HepG2 (cell line): ENCODE measurements at regions not wholly inside any gene's neighbourhood (a gene's known extent, or its start where the extent isn't known, plus 50 kb on each side); places are given as distances from the start of the nearest gene placed in this dataset.

Source experiments
- ATAC-seq: fragments of 200-7000 bp; cut with Tn5 transposase; 3 replicates; pipeline ENCODE4 v1.9.1; 2020; ENCODE audit warnings: mild to moderate bottlenecking, moderate library complexity
- BruUV-seq: library from RNA; stranded (reverse); fragments of 400-500 nt; replicated peaks from 2 replicates; lab custom pipeline; 2021; lab: Mats Ljungman, UMichigan
- CTCF ChIA-PET: fragments of 300-600 bp; formaldehyde crosslinking; extraction: SDS; loops from one replicate; lab custom pipeline; 2021; ENCODE audit warnings: low total read pairs, inconsistent platforms, low intra/inter-chr PET ratio; lab: Yijun Ruan, JAX
- POLR2A ChIA-PET: fragments of 350-600 bp; sonication (Branson Sonifier 250); formaldehyde crosslinking; loops from one replicate; lab custom pipeline; 2020; ENCODE audit warnings: antibody characterized with exemption, inconsistent platforms; lab: Yijun Ruan, JAX
- DNase-seq: peaks from one replicate; pipeline ENCODE4 v3.0.0-alpha.2; 2015; ENCODE audit warnings: low spot score
- FAIRE-seq: peaks from 3 replicates; lab custom pipeline; 2011; peaks lifted over from hg19 to GRCh38; lab: Jason Lieb, UNC
- H2AFZ ChIP-seq: one replicate; pipeline ENCODE4 v1.6.1; 2011; ENCODE audit warnings: low read length, inconsistent platforms
- H3K27ac ChIP-seq: fragments of 300-600 bp; 3 replicates; pipeline ENCODE4 v1.8.0; 2011; ENCODE audit warnings: mixed run types, mild to moderate bottlenecking, mixed read lengths, low read length, inconsistent platforms; ENCODE audit not compliant: insufficient read depth; ENCODE audit errors: extremely low read length
- H3K27me3 ChIP-seq, 2 experiments: fragments of 200-600 bp in 1 of 2; 2 replicates in 1 of 2; 3 replicates in 1 of 2; pipeline versions ENCODE4 v1.6.0 to v1.8.0; 2011; ENCODE audit warnings: low read length in 2 of 2, mild to moderate bottlenecking in 2 of 2, moderate library complexity in 2 of 2, inconsistent platforms in 1 of 2; ENCODE audit not compliant: insufficient read depth in 2 of 2, control insufficient read depth in 1 of 2
- H3K36me3 ChIP-seq, 2 experiments: fragments of 200-600 bp in 1 of 2; replicated peaks in 1 of 2; 2 replicates in 1 of 2; 3 replicates in 1 of 2; pipeline versions ENCODE4 v1.5.1 to v1.8.0; 2011; ENCODE audit warnings: low read length in 2 of 2, inconsistent platforms in 1 of 2; ENCODE audit not compliant: insufficient read depth in 2 of 2, control insufficient read depth in 1 of 2
- H3K4me1 ChIP-seq: 2 replicates; pipeline ENCODE4 v1.5.1; 2012; ENCODE audit warnings: low read length, inconsistent platforms; ENCODE audit not compliant: insufficient read depth
- H3K4me2 ChIP-seq: 2 replicates; pipeline ENCODE4 v1.6.0; 2011; ENCODE audit warnings: low read depth, low read length, inconsistent platforms
- H3K4me3 ChIP-seq, 3 experiments: fragments of 200-600 bp in 1 of 3; sonication (generic), shearing (Covaris generic) in 1 of 3; replicated peaks in 1 of 3; 2 replicates each; pipeline ENCODE4 v1.5.1; 2011 to 2016; ENCODE audit warnings: low read length in 3 of 3, inconsistent platforms in 2 of 3, low read depth in 2 of 3, mild to moderate bottlenecking in 2 of 3, control low read depth in 1 of 3, mixed read lengths in 1 of 3; ENCODE audit not compliant: insufficient read depth in 1 of 3
- H3K79me2 ChIP-seq: one replicate; pipeline ENCODE4 v1.6.1; 2011; ENCODE audit warnings: low read length, inconsistent platforms; ENCODE audit not compliant: insufficient read depth
- H3K9ac ChIP-seq: 2 replicates; pipeline ENCODE4 v1.6.0; 2011; ENCODE audit warnings: mild to moderate bottlenecking, low read depth, low read length, inconsistent platforms; ENCODE audit not compliant: insufficient read depth
- H3K9me3 ChIP-seq: 2 replicates; pipeline ENCODE4 v1.5.1; 2012; ENCODE audit warnings: mild to moderate bottlenecking, low read length
- H4K20me1 ChIP-seq: 2 replicates; pipeline ENCODE4 v1.6.0; 2011; ENCODE audit warnings: inconsistent platforms, mild to moderate bottlenecking, low read length, moderate library complexity; ENCODE audit not compliant: insufficient read depth
- CREB1 ChIP-seq, 2 experiments: fragments of 450-650 bp in 1 of 2; IDR thresholded peaks; 2 replicates each; pipeline ENCODE4 v1.6.1; 2016 to 2017; ENCODE audit warnings: control low read depth in 1 of 2, mild to moderate bottlenecking in 1 of 2, missing compliant biosample characterization in 1 of 2, missing genetic modification characterization in 1 of 2
- CREM ChIP-seq, 2 experiments: sonication (generic) in 1 of 2; formaldehyde crosslinking in 1 of 2; IDR thresholded peaks; 2 replicates each; pipeline versions ENCODE4 v1.4.0 to v1.6.1; 2016 to 2020; ENCODE audit warnings: antibody characterized with exemption in 1 of 2, mild to moderate bottlenecking in 1 of 2, missing genetic modification reagents in 1 of 2
- HBP1 ChIP-seq: IDR thresholded peaks from 2 replicates; pipeline ENCODE4 v1.6.1; 2016; ENCODE audit warnings: low read depth, control low read depth
- IRF2 ChIP-seq: IDR thresholded peaks from 2 replicates; pipeline ENCODE4 v1.6.1; 2018; ENCODE audit warnings: missing genetic modification reagents, missing compliant biosample characterization
- SMC3 ChIP-seq: IDR thresholded peaks from 2 replicates; pipeline ENCODE4 v1.6.1; 2011; ENCODE audit warnings: low read length, improper control_type of control experiment
- SP140L ChIP-seq: sonication (generic); formaldehyde crosslinking; IDR thresholded peaks from 2 replicates; pipeline ENCODE4 v1.4.0; 2020; ENCODE audit warnings: missing genetic modification reagents, borderline replicate concordance
- ZFY ChIP-seq: sonication (generic); formaldehyde crosslinking; IDR thresholded peaks from 2 replicates; pipeline ENCODE4 v1.4.0; 2020; ENCODE audit warnings: missing genetic modification reagents
- ZNF3 ChIP-seq: IDR thresholded peaks from 2 replicates; pipeline ENCODE4 v1.7.0; 2017; ENCODE audit warnings: inconsistent platforms
- ZNF337 ChIP-seq: sonication (generic); formaldehyde crosslinking; IDR thresholded peaks from 2 replicates; pipeline ENCODE4 v1.5.1; 2020; ENCODE audit warnings: missing genetic modification reagents, low read depth, mild to moderate bottlenecking, borderline replicate concordance
- ZNF678 ChIP-seq: sonication (generic); formaldehyde crosslinking; IDR thresholded peaks from 2 replicates; pipeline ENCODE4 v1.4.0; 2020; ENCODE audit warnings: mild to moderate bottlenecking, missing genetic modification reagents
- ZNF720 ChIP-seq: sonication (generic); formaldehyde crosslinking; IDR thresholded peaks from 2 replicates; pipeline ENCODE4 v1.4.0; 2020; ENCODE audit warnings: missing genetic modification reagents
- ZNF792 ChIP-seq: IDR thresholded peaks from 2 replicates; pipeline ENCODE4 v1.6.1; 2016
- ZSCAN29 ChIP-seq: sonication (generic); formaldehyde crosslinking; conservative IDR thresholded peaks from 2 replicates; pipeline ENCODE4 v1.4.0; 2020; ENCODE audit warnings: mild to moderate bottlenecking, missing genetic modification reagents
- WGBS: methylation state at CpG from one replicate; pipeline ENCODE4 v1.1.6; 2017; ENCODE audit warnings: low lambda C conversion rate; 5-methylcytosine and 5-hydroxymethylcytosine counted together
- in situ Hi-C: cut with HindIII; loops from 2 replicates; pipeline ENCODE4 v1.10.0; 2017; ENCODE audit warnings: low pct_unique_long_range_greater_than_20kb; ENCODE audit not compliant: extremely low pct_ligation_motif_present
- intact Hi-C: fragments of 100-400 bp; cut with micrococcal nuclease; formaldehyde crosslinking; loops from one replicate; pipeline ENCODE4 v1.10.0; 2022; ENCODE audit not compliant: unreplicated experiment
- TF ChIP-seq, protein P1 (sequence below): sonication (generic); formaldehyde crosslinking; IDR thresholded peaks from 2 replicates; pipeline ENCODE4 v1.4.0; 2020; ENCODE audit warnings: missing genetic modification reagents
- TF ChIP-seq, protein P2 (sequence below): sonication (generic); formaldehyde crosslinking; IDR thresholded peaks from 2 replicates; pipeline ENCODE4 v1.4.0; 2020; ENCODE audit warnings: missing genetic modification reagents, low read depth, mild to moderate bottlenecking, borderline replicate concordance
- TF ChIP-seq, protein P3 (sequence below): sonication (generic); formaldehyde crosslinking; IDR thresholded peaks from 2 replicates; pipeline ENCODE4 v1.5.1; 2020; ENCODE audit warnings: missing genetic modification reagents, mild to moderate bottlenecking, borderline replicate concordance

DNA sequence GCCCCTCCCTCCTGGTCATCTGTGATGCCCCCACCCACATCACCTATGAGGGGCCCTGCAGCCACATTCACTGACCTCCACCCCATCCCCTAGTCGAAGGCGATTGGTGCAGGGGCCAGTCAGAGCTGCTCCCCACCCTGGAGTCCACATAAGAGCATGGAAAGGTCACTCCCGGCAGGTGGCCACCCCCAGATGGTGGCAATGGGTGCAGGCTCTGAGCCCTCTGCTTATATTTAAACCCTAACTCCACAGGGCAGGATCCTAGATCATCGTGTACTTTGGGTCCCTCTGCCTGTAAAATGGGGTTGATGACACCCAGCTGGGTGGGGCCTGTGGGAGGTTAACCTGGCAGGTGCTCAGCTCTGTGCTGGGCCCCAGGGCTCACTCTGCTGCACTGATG is 186.8 kb upstream of the C1orf174 start:
- in situ Hi-C loops (no loop called here), intact Hi-C loops (no loop called here)
- Histone ChIP-seq H3K36me3 (no peaks in the 10 kb centered on the region), H2AFZ (no peak overlapping the region), H3K9me3 (no peaks in the 10 kb centered on the region), H3K4me3 (no peak overlapping the region), H3K27me3 (peaks cover 2 to 34% of the 10 kb centered on the region in 2 experiments), H3K79me2 (no peaks in the 10 kb centered on the region), H3K27ac (no peak overlapping the region), H3K9ac (no peak overlapping the region), H4K20me1 (no peaks in the 10 kb centered on the region), H3K4me1 (peaks cover 12% of the 10 kb centered on the region; the same call in 1 of the 2 replicates), H3K4me2 (no peak overlapping the region)
- no TSS peak for BruUV-seq
- TF ChIP-seq HBP1 (CRISPR knock-in tag) (no peak), SP140L (CRISPR knock-in tag) (no peak), CREB1 (IDR thresholded peaks at IDR 0.05) (no peak), CREB1 (CRISPR knock-in tag; IDR thresholded peaks at IDR 0.05) (no peak), ZNF792 (CRISPR knock-in tag) (no peak), CREM (IDR thresholded peaks at IDR 0.05) (no peak), CREM (CRISPR knock-in tag; IDR thresholded peaks at IDR 0.05) (no peak), ZSCAN29 (CRISPR knock-in tag) (no peak), IRF2 (CRISPR knock-in tag) (no peak), ZNF3 (no peak), ZFY (no peak), SMC3 (no peak), ZNF678 (CRISPR knock-in tag) (no peak), ZNF720 (CRISPR knock-in tag) (no peak), ZNF337 (CRISPR knock-in tag) (no peak)
- TF ChIP-seq, protein P1, sequence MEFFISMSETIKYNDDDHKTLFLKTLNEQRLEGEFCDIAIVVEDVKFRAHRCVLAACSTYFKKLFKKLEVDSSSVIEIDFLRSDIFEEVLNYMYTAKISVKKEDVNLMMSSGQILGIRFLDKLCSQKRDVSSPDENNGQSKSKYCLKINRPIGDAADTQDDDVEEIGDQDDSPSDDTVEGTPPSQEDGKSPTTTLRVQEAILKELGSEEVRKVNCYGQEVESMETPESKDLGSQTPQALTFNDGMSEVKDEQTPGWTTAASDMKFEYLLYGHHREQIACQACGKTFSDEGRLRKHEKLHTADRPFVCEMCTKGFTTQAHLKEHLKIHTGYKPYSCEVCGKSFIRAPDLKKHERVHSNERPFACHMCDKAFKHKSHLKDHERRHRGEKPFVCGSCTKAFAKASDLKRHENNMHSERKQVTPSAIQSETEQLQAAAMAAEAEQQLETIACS (CRISPR knock-in tag) = no peak
- TF ChIP-seq, protein P2, sequence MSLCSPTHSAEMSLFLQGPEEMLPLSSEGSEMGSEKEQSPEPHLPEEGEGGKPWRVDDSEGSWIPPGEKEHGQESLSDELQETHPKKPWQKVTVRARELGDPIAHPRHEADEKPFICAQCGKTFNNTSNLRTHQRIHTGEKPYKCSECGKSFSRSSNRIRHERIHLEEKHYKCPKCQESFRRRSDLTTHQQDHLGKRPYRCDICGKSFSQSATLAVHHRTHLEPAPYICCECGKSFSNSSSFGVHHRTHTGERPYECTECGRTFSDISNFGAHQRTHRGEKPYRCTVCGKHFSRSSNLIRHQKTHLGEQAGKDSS (CRISPR knock-in tag) = no peak
- TF ChIP-seq, protein P3, sequence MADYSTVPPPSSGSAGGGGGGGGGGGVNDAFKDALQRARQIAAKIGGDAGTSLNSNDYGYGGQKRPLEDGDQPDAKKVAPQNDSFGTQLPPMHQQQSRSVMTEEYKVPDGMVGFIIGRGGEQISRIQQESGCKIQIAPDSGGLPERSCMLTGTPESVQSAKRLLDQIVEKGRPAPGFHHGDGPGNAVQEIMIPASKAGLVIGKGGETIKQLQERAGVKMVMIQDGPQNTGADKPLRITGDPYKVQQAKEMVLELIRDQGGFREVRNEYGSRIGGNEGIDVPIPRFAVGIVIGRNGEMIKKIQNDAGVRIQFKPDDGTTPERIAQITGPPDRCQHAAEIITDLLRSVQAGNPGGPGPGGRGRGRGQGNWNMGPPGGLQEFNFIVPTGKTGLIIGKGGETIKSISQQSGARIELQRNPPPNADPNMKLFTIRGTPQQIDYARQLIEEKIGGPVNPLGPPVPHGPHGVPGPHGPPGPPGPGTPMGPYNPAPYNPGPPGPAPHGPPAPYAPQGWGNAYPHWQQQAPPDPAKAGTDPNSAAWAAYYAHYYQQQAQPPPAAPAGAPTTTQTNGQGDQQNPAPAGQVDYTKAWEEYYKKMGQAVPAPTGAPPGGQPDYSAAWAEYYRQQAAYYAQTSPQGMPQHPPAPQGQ (CRISPR knock-in tag) = no peak
- FAIRE-seq = no peak
- ChIA-PET POLR2A (no interaction called here), CTCF (no interaction called here)
- no peak for DNase-seq
- 20% methylated on average over 3 of the region's 4 CpGs for WGBS
- no peak for ATAC-seq
